Activated CD4-positive, CD25-positive, alpha-beta regulatory T cell treated with anti-CD3 and anti-CD28 coated beads, Interleukin-2, amount 50 U/mL, for 24 hours (primary cell): ENCODE measurements at regions not wholly inside any gene's neighbourhood (a gene's known extent, or its start where the extent isn't known, plus 50 kb on each side); places are given as distances from the start of the nearest gene placed in this dataset.

Experiments
- ATAC-seq, 2 donors: fragments of 150-1000 bp; cut with Tn5 transposase; one replicate each; pipeline ENCODE4 v1.10.0; 2021; ENCODE audit warnings: mild to moderate bottlenecking in 1 of 2, moderate library complexity in 1 of 2

- no peak for ATAC-seq
Observed at GRCh38 chr5:71954329-71954728, 152.9 kb upstream of the MAP1B start.

- ATAC-seq: no peak
Observed at GRCh38 chr5:71955723-71956122, 151.6 kb upstream of the MAP1B start.

- ATAC-seq: no peak
Observed at GRCh38 chr5:71957292-71957898, 149.9 kb upstream of the MAP1B start.

- no peak for ATAC-seq
Observed at GRCh38 chr5:71960195-71960594, 147.1 kb upstream of the MAP1B start.

GRCh38 chr5:71961786-71962185 is 145.5 kb upstream of the MAP1B start:
- ATAC-seq: no peak

GRCh38 chr5:71969460-71969859 is 137.8 kb upstream of the MAP1B start:
- ATAC-seq: no peak

GRCh38 chr5:71971862-71972261 is 135.4 kb upstream of the MAP1B start:
- no peak for ATAC-seq

- no peak for ATAC-seq
Observed at GRCh38 chr5:71972777-71973473, 134.3 kb upstream of the MAP1B start.

- no peak for ATAC-seq
Observed at GRCh38 chr5:71973563-71973962, 133.7 kb upstream of the MAP1B start.

- ATAC-seq: no peak
Observed at GRCh38 chr5:71974165-71974564, 133.1 kb upstream of the MAP1B start.

GRCh38 chr5:71974622-71975021 is 132.7 kb upstream of the MAP1B start:
- ATAC-seq: no peak

GRCh38 chr5:71976449-71976848 is 130.8 kb upstream of the MAP1B start:
- no peak for ATAC-seq

- no peak for ATAC-seq
Observed at GRCh38 chr5:71977311-71977710, 130.0 kb upstream of the MAP1B start.

- ATAC-seq: no peak
Observed at GRCh38 chr5:71978216-71978615, 129.1 kb upstream of the MAP1B start.

GRCh38 chr5:71982717-71983395 is 124.4 kb upstream of the MAP1B start:
- ATAC-seq: no peak

- ATAC-seq: no peak
Observed at GRCh38 chr5:71986101-71986500, 121.2 kb upstream of the MAP1B start.

GRCh38 chr5:71988808-71989207 is 118.5 kb upstream of the MAP1B start:
- no peak for ATAC-seq

GRCh38 chr5:71993600-71993999 is 113.7 kb upstream of the MAP1B start:
- no peak for ATAC-seq

GRCh38 chr5:71996789-71997188 is 110.5 kb upstream of the MAP1B start:
- ATAC-seq: peak in 1 of 2 donors; percentile 13

- ATAC-seq: no peak
Observed at GRCh38 chr5:71998746-71999145, 108.5 kb upstream of the MAP1B start.

GRCh38 chr5:72000707-72001106 is 106.6 kb upstream of the MAP1B start:
- no peak for ATAC-seq

- ATAC-seq: no peak
Observed at GRCh38 chr5:72005671-72006070, 101.6 kb upstream of the MAP1B start.

GRCh38 chr5:72006361-72006760 is 100.9 kb upstream of the MAP1B start:
- no peak for ATAC-seq
